Rectal smooth muscle tissue (tissue), 1 donor: ENCODE measurements at regions not wholly inside any gene's neighbourhood (a gene's known extent, or its start where the extent isn't known, plus 50 kb on each side); places are given as distances from the start of the nearest gene placed in this dataset.
"Not testable (repeated sequence)": the region's sequence is repeated elsewhere in the genome, so short reads cannot be mapped to it uniquely, and the experiment has no call there.

Experiments used
- H3K27ac ChIP-seq: one replicate; pipeline ENCODE4 v1.7.0; 2013; ENCODE audit warnings: low read depth, low read length, inconsistent platforms
- H3K27me3 ChIP-seq: one replicate; pipeline ENCODE4 v1.7.0; 2013; ENCODE audit warnings: low read length; ENCODE audit not compliant: control insufficient read depth, insufficient read depth
- H3K36me3 ChIP-seq: one replicate; pipeline ENCODE4 v1.7.0; 2013; ENCODE audit warnings: low read length; ENCODE audit not compliant: control insufficient read depth, insufficient read depth
- H3K4me1 ChIP-seq: one replicate; pipeline ENCODE4 v1.7.0; 2013; ENCODE audit warnings: low read length; ENCODE audit not compliant: control insufficient read depth, insufficient read depth
- H3K4me3 ChIP-seq: one replicate; pipeline ENCODE4 v1.7.0; 2013; ENCODE audit warnings: low read length
- H3K9ac ChIP-seq: one replicate; pipeline ENCODE4 v1.7.0; 2013; ENCODE audit warnings: low read length

DNA sequence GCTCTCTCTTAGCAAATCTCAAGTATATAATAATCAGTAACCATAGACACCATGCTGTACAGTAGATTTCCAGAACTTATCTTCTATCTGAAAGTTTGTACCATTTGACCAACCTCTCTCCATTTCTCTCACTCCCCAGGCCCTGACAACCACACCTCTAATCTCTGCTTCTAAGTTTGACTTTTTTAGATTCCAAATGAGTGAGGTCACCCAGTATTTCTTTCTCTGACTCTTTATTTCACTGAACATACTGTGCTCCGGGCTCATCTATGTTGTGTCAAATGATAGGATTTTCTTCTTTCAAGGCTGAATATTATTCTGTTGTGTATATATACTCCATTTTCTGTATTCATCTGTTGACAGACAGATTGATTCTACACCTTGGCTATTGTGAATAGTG lies 110.1 kb upstream of the METTL14 start:
- not testable (repeated sequence) for H3K27me3 ChIP-seq, H3K4me3 ChIP-seq, H3K4me1 ChIP-seq, H3K27ac ChIP-seq, H3K36me3 ChIP-seq, H3K9ac ChIP-seq

DNA sequence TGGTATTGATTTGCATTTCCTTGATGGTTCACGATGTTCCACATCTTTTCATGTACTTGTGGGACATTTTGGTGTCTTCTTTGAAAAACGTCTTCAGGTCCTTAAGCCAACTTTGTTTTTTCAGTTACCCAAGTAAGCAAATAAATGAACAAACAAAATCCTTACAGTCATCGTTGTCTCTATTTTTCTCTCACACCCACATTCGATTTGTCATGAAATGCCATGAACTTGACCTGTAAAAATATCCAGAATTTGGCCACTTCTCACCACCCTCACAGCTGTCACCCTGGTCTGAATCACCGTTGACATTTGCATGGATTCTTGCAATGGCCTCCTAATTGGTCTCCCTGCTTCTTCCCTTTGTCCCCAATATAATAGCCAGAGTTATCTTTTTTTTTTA lies 109.5 kb upstream of the METTL14 start:
- not testable (repeated sequence) for H3K4me1 ChIP-seq, H3K27me3 ChIP-seq, H3K36me3 ChIP-seq, H3K9ac ChIP-seq, H3K27ac ChIP-seq, H3K4me3 ChIP-seq

DNA sequence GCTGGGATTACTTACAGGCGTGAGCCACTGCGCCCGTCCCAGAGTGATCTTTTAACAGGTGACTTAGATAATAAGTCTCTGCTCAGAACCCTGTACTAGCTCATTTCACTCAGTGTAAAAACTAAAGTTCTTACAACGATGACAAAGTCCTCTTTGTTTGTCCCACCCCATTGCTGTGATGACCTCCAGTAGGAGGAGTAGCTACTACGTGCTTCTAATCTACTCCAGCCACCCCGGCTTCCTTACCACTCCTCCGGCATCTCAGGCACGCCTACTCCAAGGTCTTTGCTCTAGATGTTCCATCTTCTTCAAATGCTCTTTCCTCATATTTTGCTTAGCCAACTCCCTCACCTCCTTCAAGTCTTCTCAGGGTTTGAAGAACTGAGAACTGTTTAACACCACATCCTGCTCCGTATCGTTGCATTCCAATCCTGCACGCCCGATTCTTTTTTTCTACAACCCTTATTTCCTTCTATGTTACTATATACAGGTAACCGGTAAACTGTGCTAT lies 108.4 kb upstream of the METTL14 start:
- H3K27ac ChIP-seq, H3K9ac ChIP-seq, H3K4me1 ChIP-seq, H3K36me3 ChIP-seq, H3K4me3 ChIP-seq, H3K27me3 ChIP-seq: not testable (repeated sequence)

GRCh38 chr4:118585015-118585414 lies 100.2 kb upstream of the METTL14 start:
- no peaks in the 10 kb centered on the region for H3K4me1 ChIP-seq
- H3K27ac ChIP-seq: no peak overlapping the region
- no peaks in the 10 kb centered on the region for H3K36me3 ChIP-seq
- H3K4me3 ChIP-seq: no peak overlapping the region
- no peaks in the 10 kb centered on the region for H3K27me3 ChIP-seq
- H3K9ac ChIP-seq: no peak overlapping the region

- Histone ChIP-seq H3K27me3 (no peaks in the 10 kb centered on the region), H3K9ac (no peak overlapping the region), H3K4me3 (no peak overlapping the region), H3K4me1 (no peaks in the 10 kb centered on the region), H3K36me3 (no peaks in the 10 kb centered on the region), H3K27ac (no peak overlapping the region)
Observed at GRCh38 chr4:118586357-118586790, 98.8 kb upstream of the METTL14 start.

GRCh38 chr4:118587116-118587831 lies 97.9 kb upstream of the METTL14 start:
- Histone ChIP-seq H3K4me3 (no peak overlapping the region), H3K27ac (no peak overlapping the region), H3K4me1 (no peaks in the 10 kb centered on the region), H3K9ac (no peak overlapping the region), H3K36me3 (no peaks in the 10 kb centered on the region), H3K27me3 (no peaks in the 10 kb centered on the region)

DNA sequence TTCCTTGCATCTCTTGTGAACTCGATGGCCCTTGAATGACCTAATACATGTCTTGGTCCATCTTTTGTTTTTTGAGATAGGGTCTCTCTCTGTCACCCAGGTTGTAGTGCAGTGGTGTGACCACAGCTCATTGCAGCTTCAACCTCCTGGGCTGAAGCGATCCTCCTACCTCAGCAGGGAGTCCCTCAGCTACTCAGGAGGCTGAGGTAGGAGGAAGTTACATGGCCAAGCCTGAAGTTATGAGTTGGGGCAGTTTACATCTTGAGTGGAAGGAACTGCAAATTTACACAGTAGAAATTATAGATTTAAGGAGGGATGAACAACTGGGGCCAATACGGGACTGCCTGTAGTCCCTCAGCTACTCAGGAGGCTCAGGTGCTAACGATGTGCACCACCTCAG lies 97.2 kb upstream of the METTL14 start:
- no peak overlapping the region for H3K9ac ChIP-seq
- H3K4me3 ChIP-seq: no peak overlapping the region
- H3K4me1 ChIP-seq: no peaks in the 10 kb centered on the region
- no peaks in the 10 kb centered on the region for H3K27me3 ChIP-seq
- H3K27ac ChIP-seq: no peak overlapping the region
- no peaks in the 10 kb centered on the region for H3K36me3 ChIP-seq

- H3K9ac ChIP-seq: no peak overlapping the region
- H3K36me3 ChIP-seq: no peaks in the 10 kb centered on the region
- no peak overlapping the region for H3K27ac ChIP-seq
- H3K4me1 ChIP-seq: no peaks in the 10 kb centered on the region
- no peak overlapping the region for H3K4me3 ChIP-seq
- no peaks in the 10 kb centered on the region for H3K27me3 ChIP-seq
Observed at GRCh38 chr4:118589471-118590055, 95.6 kb upstream of the METTL14 start.

DNA sequence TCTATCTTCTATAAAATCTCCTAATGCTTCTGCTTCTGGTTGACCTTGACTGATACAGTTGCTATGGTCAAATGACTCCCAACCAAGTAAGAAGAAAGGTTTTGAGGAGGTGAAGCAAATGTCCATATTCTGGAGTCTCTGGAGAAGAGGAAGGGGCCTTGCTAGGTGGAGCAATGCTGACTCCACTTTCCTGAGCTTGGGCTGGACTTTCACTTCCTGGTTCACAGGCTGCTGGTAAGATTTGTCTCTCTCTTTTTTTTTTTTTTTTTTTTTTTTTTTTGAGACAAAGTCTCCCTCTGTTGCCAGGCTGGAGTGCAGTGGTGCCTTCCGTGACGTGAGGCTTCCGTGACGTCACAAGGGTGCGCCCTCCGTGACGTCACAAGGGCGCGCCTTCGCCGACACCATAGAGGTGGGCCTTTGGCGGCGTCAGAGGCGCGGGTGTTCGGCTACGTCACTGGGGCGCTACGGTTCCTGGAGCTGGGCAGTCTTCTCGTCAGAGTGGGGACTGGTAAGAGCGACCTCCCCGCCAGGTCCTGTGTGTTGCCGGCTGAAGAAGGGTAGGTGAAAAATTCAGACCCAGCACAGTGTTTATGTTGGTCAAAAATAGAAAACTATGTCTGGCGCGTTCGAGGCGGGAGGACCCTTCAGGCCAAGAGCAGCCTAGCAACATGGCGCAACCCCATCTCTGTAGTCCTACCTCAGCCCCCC lies 93.7 kb upstream of the METTL14 start:
- H3K27me3 ChIP-seq: not testable (repeated sequence)

DNA sequence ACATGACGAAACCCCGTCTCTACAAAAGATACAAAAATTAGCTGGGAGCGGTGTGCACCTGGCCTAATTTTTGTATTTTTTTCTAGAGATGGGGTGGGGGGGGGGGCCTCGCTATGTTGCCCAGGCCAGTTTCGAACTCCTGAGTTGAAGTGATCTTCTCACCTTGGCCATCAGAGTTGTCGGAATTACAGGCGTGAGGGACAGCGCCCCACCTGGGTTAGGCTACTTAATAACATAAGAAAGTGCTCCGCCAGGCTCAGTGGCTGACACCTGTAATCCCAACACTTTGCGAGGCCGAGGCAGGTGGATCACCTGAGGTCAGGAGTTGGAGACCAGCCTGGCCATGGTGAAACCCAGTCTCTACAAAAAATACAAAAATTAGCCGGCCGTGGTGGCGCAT lies 92.9 kb upstream of the METTL14 start:
- H3K36me3 ChIP-seq, H3K9ac ChIP-seq, H3K4me1 ChIP-seq, H3K27me3 ChIP-seq: not testable (repeated sequence)
- Histone ChIP-seq H3K27ac (peak overlapping the region; percentile 79), H3K4me3 (peak overlapping the region; percentile 80)

More for the DNA sequence above, 93.7 kb upstream of the METTL14 start:
- H3K9ac ChIP-seq: peak overlapping the region; percentile 68
- H3K27ac ChIP-seq: peak overlapping the region; percentile 79
- not testable (repeated sequence) for H3K36me3 ChIP-seq, H3K4me1 ChIP-seq
- H3K4me3 ChIP-seq: peak overlapping the region; percentile 80

GRCh38 chr4:118595883-118596282 lies 89.3 kb upstream of the METTL14 start:
- H3K4me1 ChIP-seq, H3K27me3 ChIP-seq, H3K4me3 ChIP-seq, H3K36me3 ChIP-seq, H3K9ac ChIP-seq, H3K27ac ChIP-seq: not testable (repeated sequence)

- not testable (repeated sequence) for H3K9ac ChIP-seq, H3K4me3 ChIP-seq, H3K27ac ChIP-seq, H3K27me3 ChIP-seq, H3K4me1 ChIP-seq, H3K36me3 ChIP-seq
Observed at GRCh38 chr4:118625097-118625496, 60.1 kb upstream of the METTL14 start.
